ENCODE measurements at regions not wholly inside any gene's neighbourhood (a gene's known extent, or its start where the extent isn't known, plus 50 kb on each side); places are given as distances from the start of the nearest gene placed in this dataset.

GRCh38 chr5:29175774-29176173, 2017.7 kb upstream of the CDH6 start:
- H3K4me3 ChIP-seq (replicated peaks; ENCODE audit: insufficient read depth, low read length), result no peak overlapping the region
- no peak for TF ChIP-seq POLR2AphosphoS5 (IDR thresholded peaks at IDR 0.05; ENCODE audit: low read depth)
- no peak for TF ChIP-seq SPI1 (IDR thresholded peaks at IDR 0.05; ENCODE audit: borderline replicate concordance, low read depth)
- no peak for TF ChIP-seq REST (IDR thresholded peaks at IDR 0.05; ENCODE audit: insufficient replicate concordance, low read depth)
- no peak for TF ChIP-seq GABPA (IDR thresholded peaks at IDR 0.05; ENCODE audit: low read depth)
- no peak for TF ChIP-seq CTCF (IDR thresholded peaks at IDR 0.05; ENCODE audit: insufficient read depth, low read length)
- no peak for DNase-seq (ENCODE audit: low read depth in 1 of 2, low spot score in 1 of 2)
- no peaks in the 10 kb centered on the region for H3K27me3 ChIP-seq (ENCODE audit: insufficient read depth, poor library complexity, severe bottlenecking)
- H3K27ac ChIP-seq (replicated peaks), result no peak overlapping the region

GRCh38 chr5:29170599-29170998, 2022.9 kb upstream of the CDH6 start:
- no peak for DNase-seq (ENCODE audit: low read depth in 1 of 2, low spot score in 1 of 2)
- no peak overlapping the region for H3K27ac ChIP-seq (replicated peaks)
- H3K27me3 ChIP-seq (ENCODE audit: insufficient read depth, poor library complexity, severe bottlenecking), result no peaks in the 10 kb centered on the region
- no peak overlapping the region for H3K4me3 ChIP-seq (replicated peaks; ENCODE audit: insufficient read depth, low read length)
- TF ChIP-seq POLR2AphosphoS5 (IDR thresholded peaks at IDR 0.05; ENCODE audit: low read depth) (no peak), GABPA (IDR thresholded peaks at IDR 0.05; ENCODE audit: low read depth) (no peak), REST (IDR thresholded peaks at IDR 0.05; ENCODE audit: insufficient replicate concordance, low read depth) (no peak), CTCF (IDR thresholded peaks at IDR 0.05; ENCODE audit: insufficient read depth, low read length) (no peak), SPI1 (IDR thresholded peaks at IDR 0.05; ENCODE audit: borderline replicate concordance, low read depth) (no peak)

- H3K27me3 ChIP-seq (ENCODE audit: insufficient read depth, poor library complexity, severe bottlenecking), result no peaks in the 10 kb centered on the region
- DNase-seq (ENCODE audit: low read depth in 1 of 2, low spot score in 1 of 2), result no peak
- no peak overlapping the region for H3K4me3 ChIP-seq (replicated peaks; ENCODE audit: insufficient read depth, low read length)
- no peak for TF ChIP-seq GABPA (IDR thresholded peaks at IDR 0.05; ENCODE audit: low read depth)
- TF ChIP-seq SPI1 (IDR thresholded peaks at IDR 0.05; ENCODE audit: borderline replicate concordance, low read depth), result no peak
- TF ChIP-seq CTCF (IDR thresholded peaks at IDR 0.05; ENCODE audit: insufficient read depth, low read length), result no peak
- no peak for TF ChIP-seq REST (IDR thresholded peaks at IDR 0.05; ENCODE audit: insufficient replicate concordance, low read depth)
- TF ChIP-seq POLR2AphosphoS5 (IDR thresholded peaks at IDR 0.05; ENCODE audit: low read depth), result no peak
- H3K27ac ChIP-seq (replicated peaks), result no peak overlapping the region
Observed at GRCh38 chr5:29169886-29170285, 2023.6 kb upstream of the CDH6 start.

Measured in HL-60 (cell line).